DOHH2 (cell line): ENCODE measurements at regions not wholly inside any gene's neighbourhood (a gene's known extent, or its start where the extent isn't known, plus 50 kb on each side); places are given as distances from the start of the nearest gene placed in this dataset.

Experiments
- H3F3A ChIP-seq: fragments of 200-600 bp; sonication (generic), shearing (Covaris generic); 2 replicates; pipeline ENCODE4 v1.6.0; 2016; ENCODE audit warnings: antibody characterized with exemption, mild to moderate bottlenecking; ENCODE audit not compliant: control insufficient read depth, insufficient read depth
- H3K27ac ChIP-seq: fragments of 200-600 bp; sonication (generic); 2 replicates; pipeline ENCODE4 v1.5.1; 2014; ENCODE audit warnings: low read depth, mild to moderate bottlenecking, low read length, moderate library complexity
- H3K27me3 ChIP-seq: fragments of 200-600 bp; sonication (generic); 2 replicates; pipeline ENCODE4 v1.6.1; 2014; ENCODE audit warnings: mild to moderate bottlenecking, low read length, mixed read lengths; ENCODE audit not compliant: control insufficient read depth
- H3K36me3 ChIP-seq: fragments of 200-600 bp; sonication (generic); 2 replicates; pipeline ENCODE4 v1.6.1; 2014; ENCODE audit warnings: mild to moderate bottlenecking, low read length, moderate library complexity, mixed read lengths; ENCODE audit not compliant: control insufficient read depth
- H3K4me1 ChIP-seq: fragments of 200-600 bp; sonication (generic); 2 replicates; pipeline ENCODE4 v1.6.1; 2014; ENCODE audit warnings: mild to moderate bottlenecking, low read length, mixed read lengths; ENCODE audit not compliant: control insufficient read depth
- H3K4me2 ChIP-seq: fragments of 200-600 bp; sonication (generic); 2 replicates; pipeline ENCODE4 v1.6.0; 2014; ENCODE audit warnings: mild to moderate bottlenecking, low read length, moderate library complexity
- H3K4me3 ChIP-seq: fragments of 200-600 bp; sonication (generic); 2 replicates; pipeline ENCODE4 v1.5.1; 2014; ENCODE audit warnings: mild to moderate bottlenecking, low read length, mixed read lengths
- H3K79me2 ChIP-seq: fragments of 200-600 bp; sonication (generic); 2 replicates; pipeline ENCODE4 v1.6.1; 2014; ENCODE audit warnings: mild to moderate bottlenecking, low read length, mixed read lengths; ENCODE audit not compliant: control insufficient read depth
- H3K9me2 ChIP-seq: fragments of 200-600 bp; sonication (generic); replicated peaks from 2 replicates; pipeline ENCODE4 v1.6.1; 2014; ENCODE audit warnings: mild to moderate bottlenecking, low read length, mixed read lengths; ENCODE audit not compliant: control insufficient read depth
- H3K9me3 ChIP-seq: fragments of 200-600 bp; sonication (generic); 2 replicates; pipeline ENCODE4 v1.6.1; 2014; ENCODE audit warnings: antibody characterized with exemption, low read length, mixed read lengths; ENCODE audit not compliant: control insufficient read depth, insufficient read depth
- H4K20me1 ChIP-seq: fragments of 200-600 bp; sonication (generic); 2 replicates; pipeline ENCODE4 v1.6.0; 2014; ENCODE audit warnings: low read depth, mild to moderate bottlenecking, antibody characterized with exemption, low read length, moderate library complexity; ENCODE audit not compliant: control insufficient read depth, insufficient read depth
- EZH2phosphoT487 ChIP-seq: fragments of 200-600 bp; sonication (generic); IDR thresholded peaks from 2 replicates; pipeline ENCODE4 v1.6.1; 2017; ENCODE audit warnings: borderline replicate concordance, mild to moderate bottlenecking, antibody characterized with exemption, low read length, moderate library complexity, mixed read lengths
- TF ChIP-seq, protein P1 (sequence below): fragments of 200-600 bp; sonication (generic); IDR thresholded peaks from one replicate; pipeline ENCODE4 v1.5.1; 2014; ENCODE audit warnings: antibody characterized with exemption, mild to moderate bottlenecking, low read depth, low read length; ENCODE audit not compliant: poor library complexity, severe bottlenecking

DNA sequence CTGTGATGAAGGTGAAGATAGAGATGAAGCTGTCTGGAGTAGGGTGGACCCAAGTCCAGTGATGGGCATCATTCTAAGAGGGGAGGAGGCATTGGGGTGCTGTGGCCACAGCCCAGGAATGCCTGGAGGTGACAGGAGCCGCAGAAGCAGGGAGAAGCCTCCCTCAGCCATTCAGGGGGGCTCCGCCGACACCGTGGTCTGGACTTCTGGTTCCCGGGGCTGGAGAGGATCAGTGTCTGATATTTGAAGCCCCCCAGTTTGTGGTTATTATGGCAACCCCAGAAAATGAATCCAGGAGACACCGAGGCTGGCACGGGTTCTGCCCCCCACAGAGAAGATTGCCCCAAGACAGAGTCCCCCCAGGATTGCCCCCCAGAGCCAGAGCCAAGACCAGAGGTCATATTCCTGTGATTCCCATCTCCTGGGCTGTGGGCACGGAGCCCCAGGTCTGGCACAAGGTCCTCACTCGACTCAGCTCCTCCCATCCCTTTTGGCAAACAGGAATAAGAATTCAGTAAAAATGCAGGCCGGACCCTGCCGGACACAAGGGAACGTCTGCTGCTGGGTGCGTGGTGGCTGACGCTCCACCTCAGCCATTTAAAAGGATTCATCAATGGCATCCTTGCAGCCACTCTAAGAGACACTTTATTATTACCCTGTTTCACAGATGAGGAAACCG is 116.6 kb downstream of the CPZ start:
- Histone ChIP-seq H3K36me3 (no peaks in the 10 kb centered on the region), H3K9me2 (no peaks in the 10 kb centered on the region), H3F3A (no peaks in the 10 kb centered on the region), H3K9me3 (no peaks in the 10 kb centered on the region), H3K4me1 (no peaks in the 10 kb centered on the region), H3K27ac (no peak overlapping the region), H3K4me3 (no peak overlapping the region), H3K27me3 (no peaks in the 10 kb centered on the region), H3K4me2 (no peak overlapping the region), H3K79me2 (no peaks in the 10 kb centered on the region), H4K20me1 (no peaks in the 10 kb centered on the region)
- TF ChIP-seq, protein P1, sequence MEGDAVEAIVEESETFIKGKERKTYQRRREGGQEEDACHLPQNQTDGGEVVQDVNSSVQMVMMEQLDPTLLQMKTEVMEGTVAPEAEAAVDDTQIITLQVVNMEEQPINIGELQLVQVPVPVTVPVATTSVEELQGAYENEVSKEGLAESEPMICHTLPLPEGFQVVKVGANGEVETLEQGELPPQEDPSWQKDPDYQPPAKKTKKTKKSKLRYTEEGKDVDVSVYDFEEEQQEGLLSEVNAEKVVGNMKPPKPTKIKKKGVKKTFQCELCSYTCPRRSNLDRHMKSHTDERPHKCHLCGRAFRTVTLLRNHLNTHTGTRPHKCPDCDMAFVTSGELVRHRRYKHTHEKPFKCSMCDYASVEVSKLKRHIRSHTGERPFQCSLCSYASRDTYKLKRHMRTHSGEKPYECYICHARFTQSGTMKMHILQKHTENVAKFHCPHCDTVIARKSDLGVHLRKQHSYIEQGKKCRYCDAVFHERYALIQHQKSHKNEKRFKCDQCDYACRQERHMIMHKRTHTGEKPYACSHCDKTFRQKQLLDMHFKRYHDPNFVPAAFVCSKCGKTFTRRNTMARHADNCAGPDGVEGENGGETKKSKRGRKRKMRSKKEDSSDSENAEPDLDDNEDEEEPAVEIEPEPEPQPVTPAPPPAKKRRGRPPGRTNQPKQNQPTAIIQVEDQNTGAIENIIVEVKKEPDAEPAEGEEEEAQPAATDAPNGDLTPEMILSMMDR, result no peak
- no peak for TF ChIP-seq EZH2phosphoT487

DNA sequence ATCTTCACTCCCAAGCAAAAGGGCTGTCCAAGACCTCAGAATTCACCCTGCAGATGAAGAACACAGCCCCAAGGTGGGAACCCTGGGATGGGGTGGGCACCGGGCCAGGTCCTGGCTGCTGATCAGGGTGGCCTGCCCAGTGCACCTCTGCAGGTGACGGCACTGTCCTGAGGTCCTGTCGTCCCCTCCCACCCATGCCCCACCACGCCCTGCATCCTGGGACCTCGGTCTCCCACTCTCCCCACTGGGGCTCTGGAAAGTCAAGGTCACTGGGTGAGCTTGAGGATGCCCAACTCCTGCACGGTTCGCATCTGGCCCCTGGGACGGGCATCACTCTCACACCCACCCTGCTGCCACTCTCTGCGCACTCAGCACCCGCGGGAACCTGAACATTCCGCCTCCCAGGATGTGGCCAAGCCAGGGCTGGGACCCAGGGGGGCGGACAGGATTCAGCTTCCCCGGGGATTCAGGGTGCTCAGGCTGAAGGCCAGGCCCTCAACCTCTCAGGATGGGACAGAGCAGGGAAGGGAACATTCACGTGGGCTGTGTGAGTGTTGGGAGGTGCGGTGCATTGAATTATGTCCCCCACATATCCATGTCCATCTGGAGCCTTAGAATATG is 115.9 kb downstream of the CPZ start:
- no peaks in the 10 kb centered on the region for H3F3A ChIP-seq
- H3K9me3 ChIP-seq, result no peaks in the 10 kb centered on the region
- no peak overlapping the region for H3K4me2 ChIP-seq
- H3K4me3 ChIP-seq, result no peak overlapping the region
- H3K27ac ChIP-seq, result no peak overlapping the region
- H3K4me1 ChIP-seq, result no peaks in the 10 kb centered on the region
- no peaks in the 10 kb centered on the region for H3K9me2 ChIP-seq
- H3K79me2 ChIP-seq, result no peaks in the 10 kb centered on the region
- TF ChIP-seq, protein P1, result no peak
- no peak for TF ChIP-seq EZH2phosphoT487
- no peaks in the 10 kb centered on the region for H3K36me3 ChIP-seq
- H4K20me1 ChIP-seq, result no peaks in the 10 kb centered on the region
- no peaks in the 10 kb centered on the region for H3K27me3 ChIP-seq

DNA sequence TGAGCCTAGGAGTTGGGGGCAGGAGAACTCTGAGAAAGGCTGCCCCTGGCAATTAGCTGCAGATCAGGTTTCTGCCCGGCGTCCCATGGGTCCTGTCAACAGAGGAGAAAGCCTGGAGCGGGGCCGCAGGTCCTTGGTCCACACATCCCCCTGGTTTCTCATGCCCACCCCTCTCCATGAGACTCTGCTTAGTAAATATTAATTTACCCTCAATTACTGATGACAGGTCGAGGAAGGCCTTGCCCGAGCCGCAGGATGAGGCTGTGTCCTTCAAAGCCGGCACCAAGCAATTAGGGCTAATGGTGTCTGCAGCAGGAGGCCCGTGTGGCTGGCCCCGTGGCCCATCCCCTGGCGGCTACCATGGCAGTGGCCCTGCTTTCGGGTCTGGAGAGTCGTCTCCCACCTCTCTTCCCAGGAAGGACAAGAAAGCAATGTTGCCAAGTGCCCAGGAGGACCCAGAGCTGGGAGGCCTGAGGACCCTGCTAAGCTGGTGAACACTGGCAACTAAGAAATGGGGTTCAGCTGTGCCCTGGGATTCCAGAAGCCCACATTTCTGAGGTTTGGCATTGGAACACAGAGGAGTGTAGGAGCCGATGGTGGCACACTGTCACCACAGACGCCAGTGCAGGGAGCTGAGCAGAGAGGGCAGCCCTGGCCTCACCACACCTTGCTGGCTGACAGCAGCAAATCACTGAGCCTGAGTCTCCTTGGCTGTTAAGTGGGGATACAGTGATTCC is 114.6 kb downstream of the CPZ start:
- Histone ChIP-seq H3K4me2 (no peak overlapping the region), H3K9me2 (no peaks in the 10 kb centered on the region), H3K4me1 (no peaks in the 10 kb centered on the region), H3K79me2 (no peaks in the 10 kb centered on the region), H3K4me3 (no peak overlapping the region), H4K20me1 (no peaks in the 10 kb centered on the region), H3K36me3 (no peaks in the 10 kb centered on the region), H3K27me3 (no peaks in the 10 kb centered on the region), H3K27ac (no peak overlapping the region), H3K9me3 (no peaks in the 10 kb centered on the region), H3F3A (no peaks in the 10 kb centered on the region)
- TF ChIP-seq, protein P1, result no peak
- TF ChIP-seq EZH2phosphoT487, result no peak
